Stimulated activated CD4-positive, alpha-beta T cell treated with anti-CD3 and anti-CD28 coated beads, TNF-alpha, amount 100 ng/mL, for 48 hours (primary cell): ENCODE measurements at regions not wholly inside any gene's neighbourhood (a gene's known extent, or its start where the extent isn't known, plus 50 kb on each side); places are given as distances from the start of the nearest gene placed in this dataset.

Experiments
- DNase-seq, 3 donors: peaks; one replicate each; pipeline ENCODE4 v3.0.0-alpha.2; 2020; ENCODE audit warnings: low read depth in 3 of 3

- no peak for DNase-seq
These were observed 181.5 kb downstream of the IRX2 start for GRCh38 chr5:2569774-2570542.

- no peak for DNase-seq
These were observed 182.3 kb downstream of the IRX2 start for GRCh38 chr5:2569176-2569575.

GRCh38 chr5:2566284-2566683, 185.2 kb downstream of the IRX2 start:
- no peak for DNase-seq

GRCh38 chr5:2565147-2565546, 186.3 kb downstream of the IRX2 start:
- no peak for DNase-seq

GRCh38 chr5:2563046-2563445, 188.4 kb downstream of the IRX2 start:
- no peak for DNase-seq

- DNase-seq, result no peak
These were observed 189.4 kb downstream of the IRX2 start for GRCh38 chr5:2562036-2562435.

- no peak for DNase-seq
These were observed 191.0 kb downstream of the IRX2 start for GRCh38 chr5:2560435-2560834.

- DNase-seq, result no peak
These were observed 194.0 kb downstream of the IRX2 start for GRCh38 chr5:2557435-2557834.

GRCh38 chr5:2556375-2556966, 195.0 kb downstream of the IRX2 start:
- DNase-seq, result no peak

GRCh38 chr5:2553611-2554010, 197.9 kb downstream of the IRX2 start:
- no peak for DNase-seq

GRCh38 chr5:2550509-2550908, 201.0 kb downstream of the IRX2 start:
- no peak for DNase-seq

- no peak for DNase-seq
These were observed 201.6 kb downstream of the IRX2 start for GRCh38 chr5:2549900-2550299.

- DNase-seq, result no peak
These were observed 202.1 kb downstream of the IRX2 start for GRCh38 chr5:2549354-2549753.

- DNase-seq, result no peak
These were observed 204.5 kb downstream of the IRX2 start for GRCh38 chr5:2546938-2547337.

- DNase-seq, result no peak
These were observed 207.5 kb downstream of the IRX2 start for GRCh38 chr5:2544003-2544402.

GRCh38 chr5:2542821-2543220, 208.7 kb downstream of the IRX2 start:
- no peak for DNase-seq

- no peak for DNase-seq
These were observed 209.5 kb downstream of the IRX2 start for GRCh38 chr5:2542026-2542425.

- DNase-seq, result no peak
These were observed 213.3 kb downstream of the IRX2 start for GRCh38 chr5:2538169-2538568.

GRCh38 chr5:2537378-2538145, 213.9 kb downstream of the IRX2 start:
- no peak for DNase-seq

GRCh38 chr5:2536632-2537377, 214.7 kb downstream of the IRX2 start:
- DNase-seq, result no peak

- no peak for DNase-seq
These were observed 216.5 kb downstream of the IRX2 start for GRCh38 chr5:2534970-2535369.

- DNase-seq, result no peak
These were observed 217.2 kb downstream of the IRX2 start for GRCh38 chr5:2534251-2534650.
